Stimulated activated CD8-positive, alpha-beta memory T cell treated with anti-CD3 and anti-CD28 coated beads, Interleukin-4, amount 100 ng/mL, for 48 hours (primary cell): ENCODE measurements at regions not wholly inside any gene's neighbourhood (a gene's known extent, or its start where the extent isn't known, plus 50 kb on each side); places are given as distances from the start of the nearest gene placed in this dataset.

Experiments
- DNase-seq: peaks from one replicate; pipeline ENCODE4 v3.0.0-alpha.2; 2020

DNA sequence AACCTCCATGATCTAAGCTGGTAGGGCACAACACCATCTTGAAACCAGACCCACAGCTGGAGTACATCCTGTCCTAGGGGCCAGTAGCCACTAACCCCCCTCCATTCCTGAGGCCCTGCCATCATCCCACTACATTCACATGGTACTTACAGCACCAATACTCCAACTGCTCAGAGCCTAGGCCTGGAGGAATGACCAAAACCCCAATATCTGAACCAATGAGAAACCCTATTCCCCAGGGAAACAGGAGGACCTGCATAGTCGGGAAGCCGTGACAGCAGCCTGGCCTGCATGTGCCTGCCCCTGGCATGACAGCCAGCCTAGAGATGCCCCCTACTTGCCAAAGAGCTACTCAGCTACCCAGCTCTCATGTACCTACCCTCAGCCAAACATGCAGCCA is 65.4 kb upstream of the DMRT1 start:
- DNase-seq = no peak

DNA sequence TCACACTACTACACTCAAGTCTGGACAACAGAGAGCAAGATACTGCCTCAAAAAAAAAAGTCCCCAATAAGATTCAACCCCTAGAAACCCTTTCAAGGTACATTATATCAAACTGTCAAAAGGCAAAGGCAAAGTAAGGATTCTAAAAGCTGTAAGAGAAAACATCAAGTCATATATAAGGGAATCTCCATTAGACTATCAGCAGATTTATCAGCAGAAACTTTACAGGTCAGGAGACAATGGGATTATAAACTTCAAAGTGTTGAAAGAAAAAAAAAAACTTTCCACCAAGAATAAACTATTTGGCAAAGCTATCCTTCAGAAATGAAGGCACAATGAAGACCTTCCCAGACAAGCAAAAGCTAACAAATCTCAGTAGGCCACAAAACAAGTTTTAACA is 63.5 kb upstream of the DMRT1 start:
- no peak for DNase-seq

DNA sequence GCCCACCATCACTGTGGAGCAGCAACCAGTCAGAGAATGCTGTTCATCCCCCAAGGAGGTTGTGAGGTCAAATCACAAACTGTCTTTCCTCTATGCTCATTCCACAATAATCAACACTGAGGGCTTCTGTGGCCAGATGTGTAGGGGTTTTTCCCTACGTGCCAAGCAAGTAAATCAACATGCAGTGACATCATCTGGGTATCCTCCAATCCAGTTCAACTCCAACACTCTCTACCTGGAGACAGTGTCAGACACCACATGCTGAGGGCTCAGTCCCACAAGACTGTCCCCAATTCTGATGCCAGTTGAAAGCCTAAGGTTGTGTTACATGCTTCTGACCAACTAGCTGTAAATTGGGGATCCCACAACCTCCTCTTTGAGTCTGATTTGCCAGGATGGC is 57.3 kb upstream of the DMRT1 start:
- DNase-seq = no peak

- DNase-seq = no peak
Observed at GRCh38 chr9:784916-785315, 56.6 kb upstream of the DMRT1 start.

DNA sequence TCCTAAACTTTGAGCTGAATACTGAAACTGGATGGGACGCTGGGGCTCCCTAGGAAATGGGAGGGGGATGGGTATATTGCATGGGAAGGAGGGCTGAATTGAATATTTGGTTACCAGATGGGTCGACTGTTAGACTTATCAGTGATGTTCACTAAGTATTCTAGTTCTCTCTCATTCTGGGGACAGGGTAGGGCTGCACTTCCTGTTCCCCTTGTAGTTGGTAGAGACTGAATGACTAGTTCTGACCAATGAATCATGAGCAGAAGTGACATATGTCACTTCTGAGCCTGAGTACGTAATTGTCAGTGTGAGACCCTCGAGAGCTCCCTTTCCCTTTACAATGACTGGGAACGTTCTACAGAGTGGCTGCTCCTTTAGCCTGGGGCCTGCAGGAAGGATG is 55.5 kb upstream of the DMRT1 start:
- DNase-seq = no peak

DNA sequence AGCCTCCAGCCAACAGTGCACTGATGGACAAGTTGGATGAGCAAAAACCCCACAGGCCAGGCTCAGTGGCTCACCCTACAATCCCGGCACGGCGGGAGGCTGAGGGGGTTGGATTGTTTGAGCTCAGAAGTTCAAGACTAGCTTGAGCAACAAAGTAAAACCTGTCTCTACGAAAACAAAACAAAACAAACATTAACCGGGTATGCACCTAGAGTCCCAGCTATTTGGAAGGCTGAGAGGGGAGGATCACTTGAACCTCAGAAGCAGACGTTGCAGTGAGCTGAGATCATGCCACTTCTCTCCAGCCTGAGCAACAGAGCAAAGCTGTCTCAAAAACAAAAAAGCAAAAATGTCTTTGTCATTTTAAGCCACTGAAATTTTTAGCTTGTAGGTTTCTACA is 55.1 kb upstream of the DMRT1 start:
- DNase-seq = no peak

DNA sequence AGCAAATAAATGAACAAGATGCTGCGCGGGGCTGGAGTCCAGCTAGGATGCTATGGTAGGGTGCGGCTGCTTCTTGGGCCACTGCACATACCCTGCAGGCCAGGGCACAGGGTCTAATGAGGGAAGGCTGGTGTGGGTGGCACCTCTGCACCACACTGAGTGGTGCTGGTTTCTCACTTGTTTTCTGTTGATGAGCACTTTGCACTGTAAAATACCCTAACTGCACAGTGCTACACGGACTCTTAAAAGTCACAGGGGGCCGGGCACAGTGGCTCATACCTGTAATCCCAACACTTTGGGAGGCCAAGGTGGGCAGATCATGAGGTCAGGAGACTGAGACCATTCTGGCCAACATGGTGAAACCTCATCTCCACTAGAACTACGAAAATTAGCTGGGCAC is 52.7 kb upstream of the DMRT1 start:
- DNase-seq = no peak
